ENCODE measurements at regions not wholly inside any gene's neighbourhood (a gene's known extent, or its start where the extent isn't known, plus 50 kb on each side); places are given as distances from the start of the nearest gene placed in this dataset.

- TF ChIP-seq CTCF (IDR thresholded peaks at IDR 0.05; ENCODE audit: low read depth, low read length) = no peak
- no peak for TF ChIP-seq EZH2phosphoT487 (IDR thresholded peaks at IDR 0.05; ENCODE audit: low read depth)
- H3K4me2 ChIP-seq (ENCODE audit: low read length) = no peak overlapping the region
- H3K9ac ChIP-seq (ENCODE audit: low read length) = no peak overlapping the region
- H3K79me2 ChIP-seq (ENCODE audit: low read length) = no peaks in the 10 kb centered on the region
- H4K20me1 ChIP-seq (ENCODE audit: insufficient read depth, low read length) = no peaks in the 10 kb centered on the region
- H3K27me3 ChIP-seq (ENCODE audit: low read depth, low read length) = no peaks in the 10 kb centered on the region
- H3K27ac ChIP-seq (ENCODE audit: low read length) = no peak overlapping the region
- H2AFZ ChIP-seq (ENCODE audit: low read depth, low read length) = no peak overlapping the region
- peaks cover 6% of the 10 kb centered on the region for H3K4me1 ChIP-seq (ENCODE audit: low read length)
- no peak overlapping the region for H3K4me3 ChIP-seq (ENCODE audit: low read length)
- H3K9me3 ChIP-seq (ENCODE audit: insufficient read depth, low read length) = no peaks in the 10 kb centered on the region
- H3K36me3 ChIP-seq (replicated peaks; ENCODE audit: low read depth, low read length) = no peaks in the 10 kb centered on the region
Observed at GRCh38 chr17:68718465-68718864, 117.3 kb upstream of the FAM20A start.

GRCh38 chr17:68714676-68715075 is 113.5 kb upstream of the FAM20A start:
- Histone ChIP-seq H3K27ac (ENCODE audit: low read length) (no peak overlapping the region), H4K20me1 (ENCODE audit: insufficient read depth, low read length) (no peaks in the 10 kb centered on the region), H3K79me2 (ENCODE audit: low read length) (no peaks in the 10 kb centered on the region), H3K4me1 (ENCODE audit: low read length) (peaks cover 6% of the 10 kb centered on the region), H3K9ac (ENCODE audit: low read length) (no peak overlapping the region), H3K9me3 (ENCODE audit: insufficient read depth, low read length) (no peaks in the 10 kb centered on the region), H3K4me2 (ENCODE audit: low read length) (peak overlapping the region; percentile 16; the same call in 1 of the 2 replicates), H3K4me3 (ENCODE audit: low read length) (no peak overlapping the region), H3K27me3 (ENCODE audit: low read depth, low read length) (peaks cover 7% of the 10 kb centered on the region; the same call in 1 of the 2 replicates), H2AFZ (ENCODE audit: low read depth, low read length) (no peak overlapping the region; the same call in 1 of the 2 replicates), H3K36me3 (replicated peaks; ENCODE audit: low read depth, low read length) (no peaks in the 10 kb centered on the region)
- TF ChIP-seq EZH2phosphoT487 (IDR thresholded peaks at IDR 0.05; ENCODE audit: low read depth) = no peak

GRCh38 chr17:68711858-68712257 is 110.7 kb upstream of the FAM20A start:
- Histone ChIP-seq H3K79me2 (ENCODE audit: low read length) (no peaks in the 10 kb centered on the region), H3K4me1 (ENCODE audit: low read length) (peaks cover 6% of the 10 kb centered on the region), H4K20me1 (ENCODE audit: insufficient read depth, low read length) (no peaks in the 10 kb centered on the region), H3K4me2 (ENCODE audit: low read length) (no peak overlapping the region), H3K27me3 (ENCODE audit: low read depth, low read length) (peaks cover 7% of the 10 kb centered on the region; the same call in 1 of the 2 replicates), H3K36me3 (replicated peaks; ENCODE audit: low read depth, low read length) (no peaks in the 10 kb centered on the region), H3K9me3 (ENCODE audit: insufficient read depth, low read length) (no peaks in the 10 kb centered on the region), H3K9ac (ENCODE audit: low read length) (no peak overlapping the region), H3K27ac (ENCODE audit: low read length) (no peak overlapping the region), H2AFZ (ENCODE audit: low read depth, low read length) (no peak overlapping the region), H3K4me3 (ENCODE audit: low read length) (no peak overlapping the region)
- no peak for TF ChIP-seq CTCF (IDR thresholded peaks at IDR 0.05; ENCODE audit: low read depth, low read length)
- TF ChIP-seq EZH2phosphoT487 (IDR thresholded peaks at IDR 0.05; ENCODE audit: low read depth) = no peak

GRCh38 chr17:68710976-68711375 is 109.8 kb upstream of the FAM20A start:
- Histone ChIP-seq H3K9ac (ENCODE audit: low read length) (no peak overlapping the region), H3K4me3 (ENCODE audit: low read length) (no peak overlapping the region), H3K4me2 (ENCODE audit: low read length) (no peak overlapping the region), H3K9me3 (ENCODE audit: insufficient read depth, low read length) (no peaks in the 10 kb centered on the region), H4K20me1 (ENCODE audit: insufficient read depth, low read length) (no peaks in the 10 kb centered on the region), H3K36me3 (replicated peaks; ENCODE audit: low read depth, low read length) (no peaks in the 10 kb centered on the region), H3K27ac (ENCODE audit: low read length) (no peak overlapping the region), H3K4me1 (ENCODE audit: low read length) (peaks cover 6% of the 10 kb centered on the region), H3K27me3 (ENCODE audit: low read depth, low read length) (peaks cover 7% of the 10 kb centered on the region; the same call in 1 of the 2 replicates), H3K79me2 (ENCODE audit: low read length) (no peaks in the 10 kb centered on the region), H2AFZ (ENCODE audit: low read depth, low read length) (no peak overlapping the region)
- no peak for TF ChIP-seq EZH2phosphoT487 (IDR thresholded peaks at IDR 0.05; ENCODE audit: low read depth)
- no peak for TF ChIP-seq CTCF (IDR thresholded peaks at IDR 0.05; ENCODE audit: low read depth, low read length)

Measured in OCI-LY3 (cell line).